NCI-H2029 treated with DMSO at 0.1 percent for 48 hours (cell line): ENCODE measurements at regions not wholly inside any gene's neighbourhood (a gene's known extent, or its start where the extent isn't known, plus 50 kb on each side); places are given as distances from the start of the nearest gene placed in this dataset.
A peak's percentile ranks its signal among the peaks of the same experiment; 100 is the strongest.
"Not testable (repeated sequence)": the region's sequence is repeated elsewhere in the genome, so short reads cannot be mapped to it uniquely, and the experiment has no call there.

ENCODE experiments used
- DNase-seq: peaks from one replicate; lab custom pipeline; 2025; lab: John Stamatoyannopoulos, UW

- DNase-seq = no peak
Measured at GRCh38 chr2:230593765-230594164, 118.9 kb upstream of the CAB39 start.

GRCh38 chr2:230594286-230594840, 118.3 kb upstream of the CAB39 start:
- DNase-seq = no peak

DNA sequence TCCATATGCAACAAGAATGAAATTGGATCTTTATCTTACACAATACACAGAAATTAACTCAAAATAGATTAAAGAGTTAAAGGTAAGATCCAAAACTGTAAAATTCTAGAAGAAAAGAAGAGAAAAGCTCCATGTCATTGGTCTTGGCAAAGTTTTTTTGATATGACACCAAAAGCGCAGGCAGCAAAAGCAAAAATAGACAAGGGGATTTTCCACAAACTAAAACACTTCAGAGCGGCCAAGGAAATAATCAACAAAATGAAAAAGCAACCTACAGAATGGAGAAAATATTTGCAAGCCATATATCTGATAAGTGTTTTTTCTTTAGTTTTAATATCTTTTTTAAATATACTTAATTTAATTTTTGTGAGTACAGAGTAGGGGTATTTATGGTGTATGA, 112.8 kb upstream of the CAB39 start:
- no peak for DNase-seq

DNA sequence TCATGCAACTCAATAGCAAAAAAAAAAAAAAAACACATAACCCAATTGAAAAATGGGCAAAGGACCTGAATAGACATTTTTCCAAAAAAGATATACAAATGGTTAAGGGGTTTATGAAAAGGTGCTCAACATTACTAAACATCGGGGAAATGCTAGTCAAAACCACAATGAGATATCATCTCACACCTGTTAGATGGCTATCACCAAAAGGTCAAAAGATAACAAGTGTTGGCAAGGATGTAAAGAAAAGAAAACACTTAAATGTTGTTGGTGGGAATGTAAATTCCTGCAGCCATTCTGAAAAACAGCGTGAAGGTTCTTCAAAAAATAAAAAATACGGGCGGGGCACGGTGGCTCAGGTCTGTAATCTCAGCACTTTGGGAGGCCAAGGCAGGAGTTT, 112.4 kb upstream of the CAB39 start:
- no peak for DNase-seq

DNA sequence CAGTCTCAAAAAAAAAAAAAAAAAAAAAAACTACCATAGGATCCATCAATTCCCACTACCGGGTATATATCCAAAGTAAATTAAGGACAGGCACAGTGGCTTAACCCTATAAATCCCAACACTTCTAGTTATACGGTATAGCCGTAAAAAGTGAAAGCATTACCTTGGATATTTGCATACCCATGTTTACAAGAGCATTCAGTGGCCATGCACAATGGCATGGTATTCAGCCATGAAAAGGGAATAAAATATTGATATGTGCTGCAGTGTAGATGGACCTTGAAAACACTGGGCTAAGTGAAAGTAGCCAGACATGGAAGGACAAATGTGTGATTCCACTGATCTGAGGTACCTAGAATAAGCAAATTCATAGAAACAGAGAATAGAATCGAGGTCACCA, 111.8 kb upstream of the CAB39 start:
- DNase-seq = no peak

DNA sequence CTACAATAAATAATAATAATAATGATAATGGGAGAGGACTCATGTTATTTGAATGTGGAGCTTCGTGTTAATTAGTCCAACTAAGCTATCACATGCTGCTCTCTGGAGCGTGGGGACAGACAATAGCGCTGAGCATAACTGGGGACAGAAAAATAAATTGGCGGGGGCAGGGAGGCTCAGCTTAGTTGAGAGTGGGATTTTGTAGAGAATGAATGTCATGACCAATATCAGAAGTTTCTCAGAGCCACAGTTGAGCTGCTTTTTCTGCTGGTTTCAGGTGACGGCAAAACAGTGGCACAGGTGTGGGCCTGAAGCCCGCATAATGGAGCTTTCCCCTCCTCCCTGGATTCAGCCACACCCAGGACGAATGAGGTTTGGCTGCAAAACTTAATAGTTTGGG, 111.1 kb upstream of the CAB39 start:
- DNase-seq = no peak

DNA sequence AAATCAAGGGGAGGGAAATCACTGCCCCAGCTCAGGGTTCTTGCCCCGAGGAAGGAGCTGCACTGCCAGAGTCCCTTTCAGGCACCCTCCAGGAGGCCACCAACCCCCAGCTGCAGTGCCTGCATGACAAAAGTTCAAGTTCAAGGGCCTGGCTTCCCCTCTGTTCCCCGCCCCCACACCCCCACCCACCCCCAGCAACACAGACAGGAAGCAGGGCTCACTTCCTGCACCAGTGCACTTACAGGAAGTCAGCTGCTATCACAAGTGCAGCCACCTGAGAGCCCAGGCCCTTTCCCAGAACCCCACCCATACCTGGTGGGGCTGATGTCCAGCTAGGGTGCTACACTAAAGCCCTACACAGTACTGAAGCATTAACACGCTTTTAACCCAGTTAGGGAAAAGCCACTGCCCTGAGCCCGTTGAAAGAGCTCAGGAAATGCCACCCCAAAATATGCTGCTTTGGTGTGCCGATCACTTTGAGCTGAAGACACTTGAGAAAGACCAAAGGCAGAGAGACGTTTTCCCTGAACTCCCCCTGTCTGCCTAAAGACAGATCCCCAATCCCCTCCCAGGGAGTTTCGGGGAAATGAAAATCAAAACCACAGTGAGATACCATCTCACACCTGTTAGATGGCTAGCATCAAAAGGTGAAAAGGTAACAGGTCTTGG, 109.9 kb upstream of the CAB39 start:
- DNase-seq = no peak

- DNase-seq = not testable (repeated sequence)
Measured at GRCh38 chr2:230603317-230603716, 109.3 kb upstream of the CAB39 start.

DNA sequence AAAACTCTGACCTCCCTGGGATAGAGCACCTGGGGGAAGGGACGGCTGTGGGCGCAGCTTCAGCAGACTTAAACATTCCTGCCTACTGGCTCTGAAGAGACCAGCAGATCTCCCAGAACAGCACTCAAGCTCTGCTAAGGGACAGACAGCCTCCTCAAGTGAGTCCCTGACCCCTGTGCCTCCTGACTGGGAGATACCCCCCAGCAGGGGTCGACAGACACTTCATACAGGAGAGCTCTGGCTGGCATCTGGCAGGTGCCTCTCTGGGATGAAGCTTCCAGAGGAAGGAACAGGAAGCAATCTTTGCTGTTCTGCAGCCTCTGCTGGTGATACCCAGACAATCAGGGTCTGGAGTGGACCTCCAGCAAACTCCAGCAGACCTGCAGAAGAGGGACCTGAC, 108.5 kb upstream of the CAB39 start:
- DNase-seq = not testable (repeated sequence)

DNA sequence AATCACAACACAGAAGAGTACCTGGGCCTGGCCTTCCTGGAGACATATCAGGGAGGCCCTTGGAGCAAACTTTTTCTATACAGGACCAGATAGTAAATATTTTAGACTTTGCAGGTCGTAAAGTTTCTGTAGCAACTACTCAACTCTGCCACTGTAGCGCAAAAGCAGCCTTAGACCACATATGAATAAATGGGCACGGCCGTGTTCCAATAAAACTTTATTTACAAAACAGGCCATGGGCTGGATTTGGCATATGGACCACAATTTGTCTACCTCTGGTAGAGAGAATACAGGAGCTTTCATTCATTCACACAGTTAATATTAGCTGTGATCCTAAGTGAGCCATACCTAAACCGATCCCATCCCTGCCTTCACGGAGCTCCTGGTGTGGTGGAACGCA, 98.6 kb upstream of the CAB39 start:
- no peak for DNase-seq

- DNase-seq = no peak
Measured at GRCh38 chr2:230614913-230615332, 97.7 kb upstream of the CAB39 start.

- not testable (repeated sequence) for DNase-seq
Measured at GRCh38 chr2:230617256-230617706, 95.4 kb upstream of the CAB39 start.

DNA sequence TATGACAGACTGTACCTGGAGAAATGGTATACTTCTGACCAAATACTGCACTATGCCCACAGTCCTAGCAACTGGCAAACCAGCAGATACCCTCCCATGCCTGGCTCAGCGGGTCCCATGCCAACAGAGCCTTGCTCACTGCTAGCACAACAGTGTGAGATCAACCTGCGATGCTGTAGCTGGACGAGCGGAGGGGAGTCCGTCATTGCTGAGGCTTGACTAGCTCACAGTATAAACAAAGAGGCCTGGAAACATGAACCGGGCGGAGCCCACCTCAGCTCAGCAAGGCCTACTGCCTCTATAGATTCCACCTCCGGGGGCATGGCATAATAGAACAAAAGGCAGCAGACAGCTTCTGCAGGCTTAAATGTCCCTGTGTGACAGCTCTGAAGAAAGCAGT, 93.2 kb upstream of the CAB39 start:
- DNase-seq = no peak

DNA sequence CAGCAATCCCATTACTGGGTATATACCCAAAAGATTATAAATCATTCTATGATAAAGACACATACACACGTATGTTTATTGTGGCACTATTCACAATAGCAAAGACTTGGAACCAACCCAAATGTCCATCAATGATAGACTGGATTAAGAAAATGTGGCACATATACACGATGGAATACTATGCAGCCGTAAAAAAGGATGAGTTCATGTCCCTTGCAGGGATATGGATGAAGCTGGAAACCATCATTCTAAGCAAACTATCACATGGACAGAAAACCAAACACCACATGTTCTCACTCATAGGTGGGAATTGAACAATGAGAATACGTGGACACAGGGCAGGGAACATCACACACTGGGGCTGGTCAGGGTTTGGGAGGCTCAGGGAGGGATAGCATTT, 87.4 kb upstream of the CAB39 start:
- not testable (repeated sequence) for DNase-seq

DNA sequence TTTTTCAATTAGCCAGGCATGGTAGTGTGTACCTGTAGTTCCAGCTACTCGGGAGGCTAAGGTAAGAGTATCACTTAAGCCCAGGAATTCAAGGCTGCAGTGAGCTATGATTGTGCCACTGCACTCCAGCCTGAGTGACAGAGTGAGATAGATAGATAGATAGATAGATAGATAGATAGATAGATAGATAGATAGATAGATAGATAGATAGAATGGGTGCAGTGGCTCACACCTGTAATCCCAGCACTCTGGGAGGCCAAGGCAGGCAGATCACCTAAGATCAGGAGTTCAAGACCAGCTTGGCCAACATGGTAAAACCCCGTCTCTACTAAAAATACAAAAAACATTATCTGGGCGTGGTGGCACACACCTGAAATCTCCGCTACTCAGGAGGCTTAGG, 85.6 kb upstream of the CAB39 start:
- not testable (repeated sequence) for DNase-seq

DNA sequence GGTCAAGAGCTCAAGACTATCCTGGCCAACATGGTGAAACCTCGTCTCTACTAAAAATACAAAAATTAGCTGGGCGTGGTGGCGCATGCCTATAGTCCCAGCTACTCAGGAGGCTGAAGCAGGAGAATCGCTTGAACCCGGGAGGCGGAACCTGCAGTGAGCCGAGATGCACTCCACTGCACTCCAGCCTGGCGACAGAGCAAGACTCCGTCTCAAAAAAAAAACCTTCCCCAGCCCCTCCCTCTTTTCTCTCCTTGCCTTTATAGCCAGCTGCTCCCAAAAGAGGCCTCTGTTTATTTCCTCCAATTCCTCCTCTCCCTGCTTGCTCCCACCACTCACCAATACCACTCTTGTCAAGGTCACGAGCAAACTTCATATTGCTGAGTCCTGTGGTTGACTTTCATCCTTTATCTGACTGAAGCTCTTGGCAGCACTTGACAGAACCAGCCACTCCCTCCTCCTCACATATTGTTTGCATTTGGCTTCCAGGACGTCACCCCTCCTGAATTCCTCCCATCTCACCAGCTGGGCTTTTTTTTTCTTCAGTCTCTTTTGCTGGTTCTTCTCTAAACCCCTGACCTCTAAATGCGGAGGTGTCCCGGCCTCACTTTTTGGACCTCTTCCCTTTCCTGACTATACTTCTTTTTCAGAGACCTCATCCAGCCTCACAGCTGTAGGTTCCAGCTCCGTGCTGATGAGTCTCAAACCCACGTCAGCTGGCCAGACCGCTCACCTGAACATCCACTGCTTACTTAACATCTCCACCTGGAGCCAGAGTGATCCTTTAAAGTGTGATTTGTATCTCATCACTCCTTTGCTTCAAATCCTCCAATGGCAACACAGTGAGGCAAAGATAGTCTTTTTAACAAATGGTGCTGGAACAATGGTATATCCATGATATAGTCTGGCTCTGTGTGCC, 84.6 kb upstream of the CAB39 start:
- peak; percentile 41 for DNase-seq

- no peak for DNase-seq
Measured at GRCh38 chr2:230631470-230631869, 81.2 kb upstream of the CAB39 start.

- no peak for DNase-seq
Measured at GRCh38 chr2:230634146-230634545, 78.5 kb upstream of the CAB39 start.

DNA sequence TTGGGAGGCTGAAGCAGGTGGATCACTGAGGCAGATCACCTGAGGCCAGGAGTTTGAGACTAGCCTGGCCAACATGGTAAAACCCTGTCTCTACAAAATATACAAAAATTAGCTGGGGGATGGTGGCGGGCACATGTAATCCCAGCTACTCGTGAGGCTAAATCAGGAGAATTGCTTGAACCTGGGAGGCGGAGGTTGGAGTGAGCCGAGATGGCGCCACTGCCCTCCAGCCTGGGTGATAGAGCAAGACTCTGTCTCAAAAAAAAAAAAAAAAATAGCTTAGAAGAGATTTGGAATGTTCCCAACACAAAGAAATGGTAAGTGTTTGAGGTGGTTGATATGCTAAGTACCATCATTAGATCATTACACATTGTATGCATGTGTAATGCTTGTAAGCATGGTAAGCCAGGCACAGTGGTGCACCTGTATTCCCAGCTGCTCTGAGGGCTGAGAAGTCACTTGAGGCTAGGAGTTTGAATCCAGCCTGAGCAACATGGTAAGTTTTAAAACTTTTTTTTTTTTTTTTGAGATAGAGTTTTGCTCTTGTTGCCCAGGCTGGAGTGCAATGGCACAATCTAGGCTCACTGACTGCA, 77.8 kb upstream of the CAB39 start:
- DNase-seq = peak; percentile 55

- no peak for DNase-seq
Measured at GRCh38 chr2:230636684-230637271, 75.9 kb upstream of the CAB39 start.

- DNase-seq = not testable (repeated sequence)
Measured at GRCh38 chr2:230637486-230637885, 75.2 kb upstream of the CAB39 start.

- no peak for DNase-seq
Measured at GRCh38 chr2:230640540-230641011, 72.1 kb upstream of the CAB39 start.
